H1 (cell line): ENCODE measurements at regions not wholly inside any gene's neighbourhood (a gene's known extent, or its start where the extent isn't known, plus 50 kb on each side); places are given as distances from the start of the nearest gene placed in this dataset.

Experiments
- CTCF ChIA-PET: fragments of 300-600 bp; sonication (Branson Sonifier 250); formaldehyde crosslinking; loops from one replicate; lab custom pipeline; 2021; ENCODE audit not compliant: partially characterized antibody; lab: Charles Lee
- POLR2A ChIA-PET: fragments of 300-600 bp; sonication (Branson Sonifier 250); formaldehyde crosslinking; loops from one replicate; lab custom pipeline; 2021; ENCODE audit warnings: inconsistent platforms; ENCODE audit not compliant: partially characterized antibody; lab: Charles Lee
- DNase-seq, 2 experiments: peaks; one replicate each; pipeline versions ENCODE4 v3.0.0 to v3.0.0-alpha.2; 2010 to 2022; ENCODE audit warnings: low spot score in 2 of 2, low read depth in 1 of 2, mixed read lengths in 1 of 2
- FAIRE-seq: peaks from 2 replicates; lab custom pipeline; 2011; peaks lifted over from hg19 to GRCh38; lab: Jason Lieb, UNC
- H2AFZ ChIP-seq: 2 replicates; pipeline ENCODE4 v1.8.1; 2012; ENCODE audit warnings: low read length, inconsistent platforms
- H2AK5ac ChIP-seq: 2 replicates; pipeline ENCODE4 v1.6.1; 2013; ENCODE audit warnings: low read depth, low read length
- H2BK120ac ChIP-seq: replicated peaks from 2 replicates; pipeline ENCODE3; 2013; ENCODE audit warnings: low read depth, low read length, inconsistent platforms
- H2BK12ac ChIP-seq: 2 replicates; pipeline ENCODE4 v1.6.1; 2013; ENCODE audit warnings: low read depth, low read length
- H2BK15ac ChIP-seq: 2 replicates; pipeline ENCODE4 v1.6.1; 2013; ENCODE audit warnings: low read length
- H2BK20ac ChIP-seq: 2 replicates; pipeline ENCODE4 v1.6.1; 2013; ENCODE audit warnings: low read length
- H2BK5ac ChIP-seq: 2 replicates; pipeline ENCODE4 v1.6.1; 2013; ENCODE audit warnings: low read depth, low read length
- H3K14ac ChIP-seq: 2 replicates; pipeline ENCODE4 v1.6.1; 2013; ENCODE audit warnings: inconsistent platforms; ENCODE audit not compliant: insufficient read length
- H3K18ac ChIP-seq: 2 replicates; pipeline ENCODE4 v1.6.1; 2013; ENCODE audit warnings: low read length; ENCODE audit errors: extremely low read depth
- H3K23ac ChIP-seq: 2 replicates; pipeline ENCODE4 v1.6.1; 2013; ENCODE audit warnings: inconsistent platforms; ENCODE audit not compliant: insufficient read length
- H3K23me2 ChIP-seq: 2 replicates; pipeline ENCODE4 v1.6.1; 2013; ENCODE audit warnings: low read depth, low read length
- H3K27ac ChIP-seq: 2 replicates; pipeline ENCODE4 v1.6.1; 2011; ENCODE audit warnings: low read depth, low read length, inconsistent platforms
- H3K27me3 ChIP-seq, 4 experiments: replicated peaks in 1 of 4; 1 replicate in 1 of 4; 2 replicates in 3 of 4; pipeline versions ENCODE4 v1.6.1 to v1.8.1; 2011 to 2013; ENCODE audit warnings: low read length in 3 of 4, mild to moderate bottlenecking in 3 of 4, inconsistent platforms in 2 of 4, mixed read lengths in 2 of 4, moderate library complexity in 1 of 4; ENCODE audit not compliant: control insufficient read depth in 3 of 4, insufficient read depth in 3 of 4; ENCODE audit errors: extremely low read depth in 1 of 4
- H3K36me3 ChIP-seq, 4 experiments: 2 replicates each; pipeline versions ENCODE4 v1.6.1 to v1.8.1; 2011 to 2013; ENCODE audit warnings: mild to moderate bottlenecking in 4 of 4, low read length in 3 of 4, moderate library complexity in 2 of 4, control low read depth in 1 of 4, inconsistent platforms in 1 of 4; ENCODE audit not compliant: insufficient read depth in 4 of 4, control insufficient read depth in 2 of 4
- H3K4ac ChIP-seq: replicated peaks from 2 replicates; pipeline ENCODE3; 2013; ENCODE audit warnings: low read length, low read depth, mixed read lengths, inconsistent platforms; ENCODE audit not compliant: insufficient read length
- H3K4me1 ChIP-seq, 4 experiments: replicated peaks in 1 of 4; 1 replicate in 1 of 4; 2 replicates in 3 of 4; pipeline versions ENCODE4 v1.6.1 to v1.8.1; 2011 to 2013; ENCODE audit warnings: low read length in 3 of 4, inconsistent platforms in 2 of 4, mixed read lengths in 1 of 4; ENCODE audit not compliant: insufficient read depth in 4 of 4, control insufficient read depth in 3 of 4
- H3K4me2 ChIP-seq, 2 experiments: 2 replicates each; pipeline versions ENCODE4 v1.6.1 to v1.8.1; 2011 to 2013; ENCODE audit warnings: low read depth in 2 of 2, low read length in 2 of 2, control low read depth in 1 of 2, inconsistent platforms in 1 of 2, mild to moderate bottlenecking in 1 of 2; ENCODE audit not compliant: insufficient read depth in 1 of 2
- H3K4me3 ChIP-seq, 4 experiments: fragments of 200-600, 300-600 bp in 1 of 4; sonication (generic), shearing (Covaris generic), sonication (Bioruptor Twin) in 1 of 4; 2 replicates each; pipeline versions ENCODE4 v1.5.1 to v1.8.1; 2011 to 2016; ENCODE audit warnings: low read length in 4 of 4, low read depth in 3 of 4, control low read depth in 2 of 4, inconsistent platforms in 2 of 4, mild to moderate bottlenecking in 2 of 4, mixed read lengths in 1 of 4, moderate library complexity in 1 of 4; ENCODE audit not compliant: insufficient read depth in 2 of 4; ENCODE audit errors: extremely low read depth in 1 of 4
- H3K56ac ChIP-seq: replicated peaks from 2 replicates; pipeline ENCODE3; 2013; ENCODE audit warnings: low read depth, mild to moderate bottlenecking, mixed read lengths, low read length, inconsistent platforms; ENCODE audit not compliant: insufficient read length
- H3K79me1 ChIP-seq: 2 replicates; pipeline ENCODE4 v1.6.1; 2013; ENCODE audit warnings: low read depth, low read length, control low read depth
- H3K79me2 ChIP-seq, 2 experiments: 2 replicates each; pipeline versions ENCODE4 v1.6.1 to v1.8.1; 2012 to 2013; ENCODE audit warnings: low read length in 2 of 2, mild to moderate bottlenecking in 2 of 2, inconsistent platforms in 1 of 2; ENCODE audit not compliant: insufficient read depth in 2 of 2, control insufficient read depth in 1 of 2
- H3K9ac ChIP-seq, 4 experiments: replicated peaks in 1 of 4; 1 replicate in 1 of 4; 2 replicates in 3 of 4; pipeline versions ENCODE4 v1.6.1 to v1.8.1; 2011 to 2013; ENCODE audit warnings: low read depth in 3 of 4, low read length in 3 of 4, control low read depth in 2 of 4, mild to moderate bottlenecking in 2 of 4, moderate library complexity in 2 of 4, inconsistent platforms in 1 of 4; ENCODE audit errors: extremely low read depth in 1 of 4
- H3K9me3 ChIP-seq, 2 experiments: 2 replicates each; pipeline versions ENCODE4 v1.6.1 to v1.8.1; 2012 to 2013; ENCODE audit warnings: mild to moderate bottlenecking in 2 of 2, moderate library complexity in 2 of 2, control low read depth in 1 of 2, inconsistent platforms in 1 of 2, low read depth in 1 of 2, low read length in 1 of 2, mixed read lengths in 1 of 2; ENCODE audit not compliant: insufficient read depth in 2 of 2
- H4K20me1 ChIP-seq, 2 experiments: replicated peaks in 1 of 2; 2 replicates each; pipeline versions ENCODE3 to v1.8.1; 2011 to 2013; ENCODE audit warnings: inconsistent platforms in 2 of 2, low read length in 2 of 2, mild to moderate bottlenecking in 1 of 2; ENCODE audit not compliant: insufficient read depth in 2 of 2, control insufficient read depth in 1 of 2
- H4K5ac ChIP-seq: 2 replicates; pipeline ENCODE4 v1.6.1; 2013; ENCODE audit warnings: low read length, low read depth, mixed read lengths, inconsistent platforms; ENCODE audit not compliant: insufficient read length
- H4K8ac ChIP-seq: 2 replicates; pipeline ENCODE4 v1.8.0; 2013; ENCODE audit warnings: mild to moderate bottlenecking, moderate library complexity, low read length, inconsistent platforms; ENCODE audit not compliant: insufficient read depth; ENCODE audit errors: extremely low read depth
- H4K91ac ChIP-seq: replicated peaks from 2 replicates; pipeline ENCODE3; 2013; ENCODE audit warnings: low read length, mixed read lengths, inconsistent platforms; ENCODE audit not compliant: insufficient read length
- CEBPB ChIP-seq: IDR thresholded peaks from 2 replicates; pipeline ENCODE4 v1.6.1; 2012; ENCODE audit warnings: low read depth, low read length
- CREB1 ChIP-seq: IDR thresholded peaks from 2 replicates; pipeline ENCODE4 v1.6.1; 2012; ENCODE audit warnings: inconsistent platforms
- FOSL1 ChIP-seq: IDR thresholded peaks from 2 replicates; pipeline ENCODE4 v1.6.1; 2011; ENCODE audit warnings: mild to moderate bottlenecking, low read depth, low read length, moderate library complexity; ENCODE audit not compliant: insufficient read depth
- POLR2A ChIP-seq, 2 experiments: IDR thresholded peaks; 1 replicate in 1 of 2; 2 replicates in 1 of 2; pipeline ENCODE4 v1.6.1; 2011; ENCODE audit warnings: low read depth in 2 of 2, low read length in 2 of 2, mild to moderate bottlenecking in 2 of 2; ENCODE audit errors: control extremely low read depth in 1 of 2
- WGBS, 2 experiments: shearing (Covaris generic) in 1 of 2; methylation state at CpG; one replicate each; pipeline versions ENCODE4 v1.1.6 to v1.1.7; 2013 to 2015; ENCODE audit warnings: low lambda C conversion rate in 2 of 2, mixed read lengths in 2 of 2, inconsistent platforms in 1 of 2, low coverage in 1 of 2, missing lambda C conversion rate in 1 of 2; ENCODE audit not compliant: insufficient replicate concordance in 2 of 2, insufficient coverage in 1 of 2, insufficient read length in 1 of 2; ENCODE audit errors: extremely low coverage in 1 of 2, missing lambda C conversion rate in 1 of 2; 5-methylcytosine and 5-hydroxymethylcytosine counted together

DNA sequence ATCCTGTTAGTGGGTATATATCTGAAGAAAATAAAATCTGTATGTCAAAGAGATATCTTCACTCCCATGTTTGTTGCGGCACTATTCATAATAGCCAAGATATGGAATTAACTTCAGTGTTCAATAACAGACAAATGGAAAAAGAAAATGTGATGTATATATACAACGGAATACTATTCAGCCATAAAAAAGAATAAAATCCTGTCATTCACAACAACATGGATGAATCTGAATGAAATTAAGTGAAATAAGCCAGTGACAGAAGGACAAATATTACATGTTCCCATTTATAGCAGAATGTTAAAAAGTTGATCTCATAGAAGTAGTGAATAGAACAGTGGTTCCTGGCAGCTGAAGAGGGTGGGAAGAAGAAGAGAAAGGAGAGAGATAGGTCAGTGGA is 239.1 kb upstream of the RUNX1 start:
- no peaks in the 10 kb centered on the region for H3K23me2 ChIP-seq
- H3K27ac ChIP-seq, result no peak overlapping the region
- no peak overlapping the region for H2AK5ac ChIP-seq
- H4K91ac ChIP-seq, result no peak overlapping the region
- no peak overlapping the region for H4K8ac ChIP-seq
- no peak overlapping the region for H2BK120ac ChIP-seq
- no peak overlapping the region for H3K4ac ChIP-seq
- WGBS, 2 experiments, result 91% methylated on average over 2 of the region's 2 CpGs; no CpG with 5 or more reads in 1 of the 2 experiments
- ChIA-PET POLR2A (no interaction called here), CTCF (no interaction called here)
- no peak overlapping the region for H2BK12ac ChIP-seq
- no peak overlapping the region for H3K14ac ChIP-seq
- peaks cover 5 to 7% of the 10 kb centered on the region in 2 experiments; a peak in 2 of 4 replicates for H3K9me3 ChIP-seq
- no peak overlapping the region for H2BK5ac ChIP-seq
- H3K4me1 ChIP-seq, result no peaks in the 10 kb centered on the region
- H3K23ac ChIP-seq, result no peak overlapping the region
- H3K79me1 ChIP-seq, result no peaks in the 10 kb centered on the region
- H2BK20ac ChIP-seq, result no peak overlapping the region
- H2BK15ac ChIP-seq, result no peak overlapping the region
- no peak overlapping the region for H2AFZ ChIP-seq
- H3K4me2 ChIP-seq, result no peak overlapping the region
- H4K20me1 ChIP-seq, result no peaks in the 10 kb centered on the region
- H3K18ac ChIP-seq, result no peak overlapping the region
- H3K27me3 ChIP-seq, result no peaks in the 10 kb centered on the region
- no peak for FAIRE-seq
- no peaks in the 10 kb centered on the region for H3K36me3 ChIP-seq
- DNase-seq, result no peak
- H3K56ac ChIP-seq, result no peak overlapping the region
- TF ChIP-seq POLR2A (IDR thresholded peaks at IDR 0.05; ENCODE audit: control extremely low read depth in 1 of 2, low read depth in 2 of 2, low read length in 2 of 2), result no peak
- no peak for TF ChIP-seq CREB1
- no peak for TF ChIP-seq CEBPB
- TF ChIP-seq FOSL1, result no peak
- no peak overlapping the region for H4K5ac ChIP-seq
- no peak overlapping the region for H3K9ac ChIP-seq
- no peak overlapping the region for H3K4me3 ChIP-seq
- no peaks in the 10 kb centered on the region for H3K79me2 ChIP-seq
